Naive thymus-derived CD4-positive, alpha-beta T cell (primary cell): ENCODE measurements at regions not wholly inside any gene's neighbourhood (a gene's known extent, or its start where the extent isn't known, plus 50 kb on each side); places are given as distances from the start of the nearest gene placed in this dataset.
"Not testable (repeated sequence)": the region's sequence is repeated elsewhere in the genome, so short reads cannot be mapped to it uniquely, and the experiment has no call there.

Experiments used
- ATAC-seq: fragments of 150-1000 bp; cut with Tn5 transposase; 2 replicates; pipeline ENCODE4 v1.10.0; 2021; ENCODE audit warnings: mild to moderate bottlenecking, moderate library complexity
- CTCF ChIA-PET: fragments of 350-600 bp; sonication (Branson Sonifier 250); formaldehyde crosslinking; loops from one replicate; lab custom pipeline; 2021; ENCODE audit warnings: antibody characterized with exemption; lab: Charles Lee
- POLR2A ChIA-PET: fragments of 350-600 bp; sonication (Branson Sonifier 250); formaldehyde crosslinking; loops from one replicate; lab custom pipeline; 2021; ENCODE audit warnings: antibody characterized with exemption, inconsistent platforms; lab: Charles Lee
- DNase-seq, 9 donors: peaks; one replicate each; pipeline versions ENCODE4 v3.0.0 to v3.0.0-alpha.2; 2020 to 2022; ENCODE audit warnings: mixed read lengths in 1 of 9
- H3K27ac ChIP-seq: one replicate; pipeline ENCODE4 v1.7.0; 2013; ENCODE audit warnings: mild to moderate bottlenecking, low read depth, low read length, moderate library complexity
- H3K27me3 ChIP-seq, 2 donors: one replicate each; pipeline ENCODE4 v1.7.0; 2013; ENCODE audit warnings: low read length in 2 of 2, mild to moderate bottlenecking in 2 of 2, moderate library complexity in 2 of 2; ENCODE audit not compliant: control insufficient read depth in 2 of 2, insufficient read depth in 2 of 2
- H3K36me3 ChIP-seq, 3 experiments: 1 replicate in 2 of 3; 2 replicates in 1 of 3; pipeline ENCODE4 v1.7.0; 2013; ENCODE audit warnings: low read length in 3 of 3, mild to moderate bottlenecking in 3 of 3, moderate library complexity in 1 of 3; ENCODE audit not compliant: insufficient read depth in 3 of 3, control insufficient read depth in 2 of 3
- H3K4me1 ChIP-seq, 2 donors: one replicate each; pipeline ENCODE4 v1.7.0; 2013; ENCODE audit warnings: low read length in 2 of 2, mild to moderate bottlenecking in 2 of 2, moderate library complexity in 1 of 2; ENCODE audit not compliant: control insufficient read depth in 2 of 2, insufficient read depth in 2 of 2
- H3K4me3 ChIP-seq: 2 replicates; pipeline ENCODE4 v1.7.0; 2013; ENCODE audit warnings: mild to moderate bottlenecking, low read length
- H3K9me3 ChIP-seq, 3 experiments: 1 replicate in 2 of 3; 2 replicates in 1 of 3; pipeline ENCODE4 v1.7.0; 2013; ENCODE audit warnings: low read length in 3 of 3; ENCODE audit not compliant: control insufficient read depth in 2 of 3
- H3K27ac Mint-ChIP-seq, 9 donors: one replicate each; pipeline ENCODE4 v1.8.0; 2020 to 2022; ENCODE audit warnings: mixed read lengths in 9 of 9, mild to moderate bottlenecking in 8 of 9, moderate library complexity in 5 of 9, inconsistent platforms in 2 of 9
- H3K27me3 Mint-ChIP-seq, 5 donors: one replicate each; pipeline ENCODE4 v1.8.0; 2021 to 2022; ENCODE audit warnings: mixed read lengths in 5 of 5, mild to moderate bottlenecking in 1 of 5
- H3K36me3 Mint-ChIP-seq, 5 donors: one replicate each; pipeline ENCODE4 v1.8.0; 2020 to 2022; ENCODE audit warnings: mixed read lengths in 5 of 5, mild to moderate bottlenecking in 3 of 5, inconsistent platforms in 1 of 5
- H3K4me1 Mint-ChIP-seq, 7 donors: one replicate each; pipeline ENCODE4 v1.8.0; 2020 to 2022; ENCODE audit warnings: mixed read lengths in 7 of 7, mild to moderate bottlenecking in 3 of 7, inconsistent platforms in 1 of 7
- H3K4me3 Mint-ChIP-seq, 10 donors: one replicate each; pipeline ENCODE4 v1.8.0; 2020 to 2022; ENCODE audit warnings: mild to moderate bottlenecking in 10 of 10, mixed read lengths in 10 of 10, moderate library complexity in 6 of 10, inconsistent platforms in 2 of 10
- H3K9me3 Mint-ChIP-seq, 11 donors: one replicate each; pipeline ENCODE4 v1.8.0; 2020 to 2022; ENCODE audit warnings: mixed read lengths in 11 of 11, mild to moderate bottlenecking in 4 of 11, inconsistent platforms in 1 of 11, moderate library complexity in 1 of 11
- intact Hi-C, 2 donors: fragments of 100-400 bp; cut with micrococcal nuclease; formaldehyde crosslinking; loops; one replicate each; pipeline ENCODE4 v1.15.1; 2023

- no peak overlapping the region for H3K27ac Mint-ChIP-seq
- ATAC-seq = peak; percentile 67
- Histone ChIP-seq H3K4me1 (no peaks in the 10 kb centered on the region), H3K36me3 (no peaks in the 10 kb centered on the region), H3K27me3 (peaks cover 0 to 3% of the 10 kb centered on the region in 2 donors), H3K4me3 (no peak overlapping the region), H3K9me3 (no peaks in the 10 kb centered on the region), H3K27ac (no peak overlapping the region)
- no peaks in the 10 kb centered on the region for H3K9me3 Mint-ChIP-seq
- H3K4me1 Mint-ChIP-seq = peaks cover 0 to 6% (median 0%) of the 10 kb centered on the region in 7 donors
- peaks cover 0 to 13% (median 5%) of the 10 kb centered on the region in 5 donors for H3K27me3 Mint-ChIP-seq
- no peaks in the 10 kb centered on the region for H3K36me3 Mint-ChIP-seq
- ChIA-PET POLR2A (interaction anchor here (0.7 kb wide), 1 partner anchor 111 kb away, joined by 4 read pairs; no protein-coding TSS in a partner anchor), CTCF (interaction anchor here (0.7 to 1.2 kb wide), 4 partner anchors 8 to 59 kb away, joined by 3 to 7 read pairs (median 4); no protein-coding TSS in a partner anchor)
- intact Hi-C loops = loop anchor here (1.0 to 10.0 kb wide), 6 partner anchors 62 to 1208 kb away; no protein-coding TSS in a partner anchor
- peak in 6 of 9 donors; percentile 5 to 40 (median 35) for DNase-seq
- H3K4me3 Mint-ChIP-seq = no peak overlapping the region
Observed at GRCh38 chr10:29386342-29386999, 97.6 kb downstream of the LYZL1 start.

DNA sequence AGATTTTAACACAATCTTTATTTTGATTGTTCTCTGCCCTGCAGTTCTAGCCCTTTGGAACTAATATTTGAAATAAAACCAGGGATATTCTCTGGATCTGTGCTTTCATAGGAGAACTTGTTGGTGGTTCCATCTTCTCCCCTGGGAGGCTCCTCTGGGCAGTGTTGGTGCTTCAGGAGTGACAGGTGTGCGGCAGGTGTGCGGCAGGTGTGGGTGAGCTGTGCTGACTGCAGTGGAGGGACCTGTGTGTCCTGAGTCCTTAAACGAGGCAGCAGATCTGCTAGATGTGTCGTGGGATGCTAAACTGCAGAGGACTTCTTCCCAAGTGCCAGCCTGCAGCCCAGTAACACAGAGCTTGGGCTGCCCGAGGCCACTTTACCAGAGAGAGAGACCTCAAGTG, 98.4 kb downstream of the LYZL1 start:
- no peak for DNase-seq
- H3K36me3 Mint-ChIP-seq = no peaks in the 10 kb centered on the region
- peaks cover 0 to 13% (median 5%) of the 10 kb centered on the region in 5 donors for H3K27me3 Mint-ChIP-seq
- Histone ChIP-seq H3K27me3 (peaks cover 0 to under 1% of the 10 kb centered on the region in 2 donors), H3K9me3 (no peaks in the 10 kb centered on the region), H3K36me3 (no peaks in the 10 kb centered on the region), H3K27ac (no peak overlapping the region), H3K4me3 (no peak overlapping the region), H3K4me1 (no peaks in the 10 kb centered on the region)
- intact Hi-C loops = loop anchor here (2.0 to 10.0 kb wide), 4 partner anchors 62 to 1208 kb away; no protein-coding TSS in a partner anchor
- peaks cover 0 to 6% (median 0%) of the 10 kb centered on the region in 7 donors for H3K4me1 Mint-ChIP-seq
- no peaks in the 10 kb centered on the region for H3K9me3 Mint-ChIP-seq
- H3K4me3 Mint-ChIP-seq = no peak overlapping the region
- ATAC-seq = no peak
- CTCF ChIA-PET = interaction anchor here (0.7 to 1.0 kb wide), 2 partner anchors 23 to 1215 kb away, joined by 3 read pairs; no protein-coding TSS in a partner anchor
- no peak overlapping the region for H3K27ac Mint-ChIP-seq
- POLR2A ChIA-PET = no interaction called here

- H3K36me3 Mint-ChIP-seq, H3K36me3 ChIP-seq, H3K27ac ChIP-seq, POLR2A ChIA-PET, H3K4me3 ChIP-seq, H3K9me3 ChIP-seq, DNase-seq, H3K9me3 Mint-ChIP-seq, H3K27ac Mint-ChIP-seq, H3K4me1 Mint-ChIP-seq, H3K4me1 ChIP-seq, H3K27me3 ChIP-seq, H3K4me3 Mint-ChIP-seq, ATAC-seq: not testable (repeated sequence)
- CTCF ChIA-PET = interaction anchor here (1.2 kb wide), 1 partner anchor 58 kb away, joined by 5 read pairs; no protein-coding TSS in a partner anchor
- peaks cover 0 to 12% (median 3%) of the 10 kb centered on the region in 5 donors for H3K27me3 Mint-ChIP-seq
- intact Hi-C loops = loop anchor here in 1 of 2 donors (10.0 kb wide), 1 partner anchor 1207 kb away; no protein-coding TSS in a partner anchor
Observed at GRCh38 chr10:29388112-29388511, 99.2 kb downstream of the LYZL1 start.

DNA sequence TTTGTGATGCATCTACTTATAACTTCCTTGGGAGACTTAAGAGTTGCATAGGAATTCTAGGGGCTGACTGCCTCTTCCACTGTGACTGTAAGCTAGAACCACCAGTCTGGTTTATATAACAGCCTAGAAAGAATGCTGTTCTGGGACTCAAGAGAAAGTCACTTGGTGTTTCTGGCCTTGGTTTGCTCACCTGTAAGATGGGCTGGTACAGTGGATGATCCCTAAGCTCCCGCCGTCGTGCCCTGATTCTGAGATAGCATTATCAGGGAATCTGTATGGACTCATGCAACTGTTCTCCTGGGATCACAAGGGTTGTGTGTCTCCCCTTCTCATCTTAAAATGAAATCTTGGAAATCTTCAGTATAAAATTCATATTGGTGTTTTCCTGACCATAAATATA, 100.6 kb downstream of the LYZL1 start:
- no peak for ATAC-seq
- intact Hi-C loops = loop anchor here in 1 of 2 donors (10.0 kb wide), 1 partner anchor 1205 kb away; no protein-coding TSS in a partner anchor
- no peak overlapping the region for H3K27ac Mint-ChIP-seq
- peaks cover 0 to 5% (median 0%) of the 10 kb centered on the region in 7 donors for H3K4me1 Mint-ChIP-seq
- Histone ChIP-seq H3K27me3 (no peaks in the 10 kb centered on the region), H3K4me1 (no peaks in the 10 kb centered on the region), H3K9me3 (no peaks in the 10 kb centered on the region), H3K27ac (no peak overlapping the region), H3K36me3 (no peaks in the 10 kb centered on the region), H3K4me3 (no peak overlapping the region)
- no peak overlapping the region for H3K4me3 Mint-ChIP-seq
- CTCF ChIA-PET = interaction anchor here (0.7 kb wide), 1 partner anchor 83 kb away, joined by 3 read pairs; no protein-coding TSS in a partner anchor
- DNase-seq = no peak
- no peaks in the 10 kb centered on the region for H3K36me3 Mint-ChIP-seq
- H3K9me3 Mint-ChIP-seq = no peaks in the 10 kb centered on the region
- POLR2A ChIA-PET = no interaction called here
- H3K27me3 Mint-ChIP-seq = peaks cover 0 to 10% (median 0%) of the 10 kb centered on the region in 5 donors

DNA sequence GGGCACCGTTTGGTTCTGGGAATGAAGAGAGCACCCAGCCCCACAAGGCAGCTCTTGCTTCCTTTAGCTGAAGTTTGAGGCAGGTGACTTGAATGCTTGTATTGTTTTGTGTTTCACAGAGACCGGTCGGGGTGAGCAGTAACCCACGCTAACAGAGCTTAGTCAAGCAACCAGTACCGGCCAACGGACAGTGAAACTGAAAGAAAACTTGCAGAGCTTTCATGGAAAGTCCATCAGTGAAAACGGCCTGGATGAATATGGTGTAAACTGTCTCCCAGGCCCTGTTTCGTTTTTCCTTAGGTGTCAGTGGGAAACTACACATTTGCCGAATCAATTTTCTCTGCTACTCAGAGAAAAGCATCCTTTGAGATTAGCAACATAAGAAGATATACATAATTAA, 101.1 kb downstream of the LYZL1 start:
- Histone ChIP-seq H3K27ac (no peak overlapping the region), H3K36me3 (no peaks in the 10 kb centered on the region), H3K27me3 (no peaks in the 10 kb centered on the region), H3K4me3 (no peak overlapping the region), H3K9me3 (no peaks in the 10 kb centered on the region), H3K4me1 (no peaks in the 10 kb centered on the region)
- H3K4me1 Mint-ChIP-seq = peaks cover 0 to 5% (median 0%) of the 10 kb centered on the region in 7 donors
- no peak overlapping the region for H3K4me3 Mint-ChIP-seq
- no peak overlapping the region for H3K27ac Mint-ChIP-seq
- H3K27me3 Mint-ChIP-seq = peaks cover 0 to 8% (median 0%) of the 10 kb centered on the region in 5 donors
- CTCF ChIA-PET = no interaction called here
- DNase-seq = no peak
- H3K9me3 Mint-ChIP-seq = no peaks in the 10 kb centered on the region
- intact Hi-C loops = loop anchor here in 1 of 2 donors (10.0 kb wide), 1 partner anchor 1205 kb away; no protein-coding TSS in a partner anchor
- ATAC-seq = no peak
- H3K36me3 Mint-ChIP-seq = no peaks in the 10 kb centered on the region
- POLR2A ChIA-PET = no interaction called here

- no peaks in the 10 kb centered on the region for H3K9me3 Mint-ChIP-seq
- peaks cover 0 to 3% (median 0%) of the 10 kb centered on the region in 7 donors for H3K4me1 Mint-ChIP-seq
- no peaks in the 10 kb centered on the region for H3K36me3 ChIP-seq
- peaks cover 0 to 24% (median 9%) of the 10 kb centered on the region in 5 donors for H3K27me3 Mint-ChIP-seq
- peak; percentile 61 for ATAC-seq
- ChIA-PET POLR2A (interaction anchor here (0.6 kb wide), 1 partner anchor 171 kb away, joined by 3 read pairs; no protein-coding TSS in a partner anchor), CTCF (interaction anchor here (0.5 to 1.8 kb wide), 5 partner anchors 15 to 709 kb away, joined by 3 to 6 read pairs (median 3); no protein-coding TSS in a partner anchor)
- intact Hi-C loops = loop anchor here in 1 of 2 donors (1.0 kb wide), 1 partner anchor 728 kb away; no protein-coding TSS in a partner anchor
- H3K4me1 ChIP-seq = no peaks in the 10 kb centered on the region
- H3K27ac Mint-ChIP-seq = no peak overlapping the region
- H3K27me3 ChIP-seq = no peaks in the 10 kb centered on the region
- H3K4me3 ChIP-seq = no peak overlapping the region
- peak in 4 of 9 donors; percentile 8 to 24 (median 22) for DNase-seq
- no peak overlapping the region for H3K4me3 Mint-ChIP-seq
- H3K36me3 Mint-ChIP-seq = no peaks in the 10 kb centered on the region
- no peak overlapping the region for H3K27ac ChIP-seq
- no peaks in the 10 kb centered on the region for H3K9me3 ChIP-seq
Observed at GRCh38 chr10:29392376-29393021, 103.6 kb downstream of the LYZL1 start.
